ENCODE measurements at regions not wholly inside any gene's neighbourhood (a gene's known extent, or its start where the extent isn't known, plus 50 kb on each side); places are given as distances from the start of the nearest gene placed in this dataset.

- TF ChIP-seq, protein P1, sequence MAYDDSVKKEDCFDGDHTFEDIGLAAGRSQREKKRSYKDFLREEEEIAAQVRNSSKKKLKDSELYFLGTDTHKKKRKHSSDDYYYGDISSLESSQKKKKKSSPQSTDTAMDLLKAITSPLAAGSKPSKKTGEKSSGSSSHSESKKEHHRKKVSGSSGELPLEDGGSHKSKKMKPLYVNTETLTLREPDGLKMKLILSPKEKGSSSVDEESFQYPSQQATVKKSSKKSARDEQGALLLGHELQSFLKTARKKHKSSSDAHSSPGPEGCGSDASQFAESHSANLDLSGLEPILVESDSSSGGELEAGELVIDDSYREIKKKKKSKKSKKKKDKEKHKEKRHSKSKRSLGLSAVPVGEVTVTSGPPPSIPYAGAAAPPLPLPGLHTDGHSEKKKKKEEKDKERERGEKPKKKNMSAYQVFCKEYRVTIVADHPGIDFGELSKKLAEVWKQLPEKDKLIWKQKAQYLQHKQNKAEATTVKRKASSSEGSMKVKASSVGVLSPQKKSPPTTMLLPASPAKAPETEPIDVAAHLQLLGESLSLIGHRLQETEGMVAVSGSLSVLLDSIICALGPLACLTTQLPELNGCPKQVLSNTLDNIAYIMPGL (CRISPR knock-in tag; IDR thresholded peaks at IDR 0.05; ENCODE audit: borderline replicate concordance in 1 of 2, low read depth in 1 of 2): peak; percentile 97 to 98
- TF ChIP-seq, protein P2, sequence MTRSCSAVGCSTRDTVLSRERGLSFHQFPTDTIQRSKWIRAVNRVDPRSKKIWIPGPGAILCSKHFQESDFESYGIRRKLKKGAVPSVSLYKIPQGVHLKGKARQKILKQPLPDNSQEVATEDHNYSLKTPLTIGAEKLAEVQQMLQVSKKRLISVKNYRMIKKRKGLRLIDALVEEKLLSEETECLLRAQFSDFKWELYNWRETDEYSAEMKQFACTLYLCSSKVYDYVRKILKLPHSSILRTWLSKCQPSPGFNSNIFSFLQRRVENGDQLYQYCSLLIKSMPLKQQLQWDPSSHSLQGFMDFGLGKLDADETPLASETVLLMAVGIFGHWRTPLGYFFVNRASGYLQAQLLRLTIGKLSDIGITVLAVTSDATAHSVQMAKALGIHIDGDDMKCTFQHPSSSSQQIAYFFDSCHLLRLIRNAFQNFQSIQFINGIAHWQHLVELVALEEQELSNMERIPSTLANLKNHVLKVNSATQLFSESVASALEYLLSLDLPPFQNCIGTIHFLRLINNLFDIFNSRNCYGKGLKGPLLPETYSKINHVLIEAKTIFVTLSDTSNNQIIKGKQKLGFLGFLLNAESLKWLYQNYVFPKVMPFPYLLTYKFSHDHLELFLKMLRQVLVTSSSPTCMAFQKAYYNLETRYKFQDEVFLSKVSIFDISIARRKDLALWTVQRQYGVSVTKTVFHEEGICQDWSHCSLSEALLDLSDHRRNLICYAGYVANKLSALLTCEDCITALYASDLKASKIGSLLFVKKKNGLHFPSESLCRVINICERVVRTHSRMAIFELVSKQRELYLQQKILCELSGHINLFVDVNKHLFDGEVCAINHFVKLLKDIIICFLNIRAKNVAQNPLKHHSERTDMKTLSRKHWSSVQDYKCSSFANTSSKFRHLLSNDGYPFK (CRISPR knock-in tag; IDR thresholded peaks at IDR 0.05; ENCODE audit: borderline replicate concordance): peak; percentile 88
- TF ChIP-seq MZF1 (CRISPR knock-in tag; IDR thresholded peaks at IDR 0.05; ENCODE audit: borderline replicate concordance) (peak; percentile 67; the same call in 1 of the 2 replicates), IKZF4 (CRISPR knock-in tag; IDR thresholded peaks at IDR 0.05; ENCODE audit: borderline replicate concordance, low read depth, not compliant biosample characterization) (peak; percentile 94), HMG20B (CRISPR knock-in tag; conservative IDR thresholded peaks at IDR 0.05) (no peak), ZSCAN25 (CRISPR knock-in tag; IDR thresholded peaks at IDR 0.05) (peak; percentile 76; the same call in 1 of the 2 replicates), WIZ (CRISPR knock-in tag; IDR thresholded peaks at IDR 0.05) (peak; percentile 78; the same call in 1 of the 2 replicates), BRF2 (CRISPR knock-in tag; IDR thresholded peaks at IDR 0.05) (peak; percentile 85; the same call in 1 of the 2 replicates), MYNN (CRISPR knock-in tag; IDR thresholded peaks at IDR 0.05; ENCODE audit: low read depth) (0 out of 2 replicates have a peak, but pooled peaks have one; percentile 77), KAT7 (CRISPR knock-in tag; IDR thresholded peaks at IDR 0.05; ENCODE audit: borderline replicate concordance) (peak; percentile 60; the same call in 1 of the 2 replicates), ZNF737 (CRISPR knock-in tag; IDR thresholded peaks at IDR 0.05; ENCODE audit: borderline replicate concordance) (no peak), ZNF660 (CRISPR knock-in tag; IDR thresholded peaks at IDR 0.05; ENCODE audit: borderline replicate concordance, low read depth) (peak; percentile 83), TBX3 (IDR thresholded peaks at IDR 0.05; ENCODE audit: borderline replicate concordance) (no peak), CBX2 (IDR thresholded peaks at IDR 0.05; ENCODE audit: low read depth, low read length) (no peak), CBX2 (CRISPR knock-in tag; IDR thresholded peaks at IDR 0.05; ENCODE audit: low read depth) (0 out of 2 replicates have a peak, but pooled peaks have one; percentile 67), ELF1 (CRISPR knock-in tag; IDR thresholded peaks at IDR 0.05) (peak; percentile 42; the same call in 1 of the 2 replicates), HIVEP1 (CRISPR knock-in tag; IDR thresholded peaks at IDR 0.05) (no peak; the same call in 1 of the 2 replicates), KDM2A (CRISPR knock-in tag; IDR thresholded peaks at IDR 0.05; ENCODE audit: borderline replicate concordance, low read depth) (peak; percentile 69)
- TF ChIP-seq, protein P3, sequence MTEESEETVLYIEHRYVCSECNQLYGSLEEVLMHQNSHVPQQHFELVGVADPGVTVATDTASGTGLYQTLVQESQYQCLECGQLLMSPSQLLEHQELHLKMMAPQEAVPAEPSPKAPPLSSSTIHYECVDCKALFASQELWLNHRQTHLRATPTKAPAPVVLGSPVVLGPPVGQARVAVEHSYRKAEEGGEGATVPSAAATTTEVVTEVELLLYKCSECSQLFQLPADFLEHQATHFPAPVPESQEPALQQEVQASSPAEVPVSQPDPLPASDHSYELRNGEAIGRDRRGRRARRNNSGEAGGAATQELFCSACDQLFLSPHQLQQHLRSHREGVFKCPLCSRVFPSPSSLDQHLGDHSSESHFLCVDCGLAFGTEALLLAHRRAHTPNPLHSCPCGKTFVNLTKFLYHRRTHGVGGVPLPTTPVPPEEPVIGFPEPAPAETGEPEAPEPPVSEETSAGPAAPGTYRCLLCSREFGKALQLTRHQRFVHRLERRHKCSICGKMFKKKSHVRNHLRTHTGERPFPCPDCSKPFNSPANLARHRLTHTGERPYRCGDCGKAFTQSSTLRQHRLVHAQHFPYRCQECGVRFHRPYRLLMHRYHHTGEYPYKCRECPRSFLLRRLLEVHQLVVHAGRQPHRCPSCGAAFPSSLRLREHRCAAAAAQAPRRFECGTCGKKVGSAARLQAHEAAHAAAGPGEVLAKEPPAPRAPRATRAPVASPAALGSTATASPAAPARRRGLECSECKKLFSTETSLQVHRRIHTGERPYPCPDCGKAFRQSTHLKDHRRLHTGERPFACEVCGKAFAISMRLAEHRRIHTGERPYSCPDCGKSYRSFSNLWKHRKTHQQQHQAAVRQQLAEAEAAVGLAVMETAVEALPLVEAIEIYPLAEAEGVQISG (CRISPR knock-in tag; IDR thresholded peaks at IDR 0.05): peak; percentile 87
Measured at GRCh38 chr6:27630727-27631608, 158.1 kb upstream of the ZNF184 start (continued).

Data from HepG2 (cell line).